Astrocyte of the cerebellum (primary cell): ENCODE measurements at regions not wholly inside any gene's neighbourhood (a gene's known extent, or its start where the extent isn't known, plus 50 kb on each side); places are given as distances from the start of the nearest gene placed in this dataset.

Source experiments
- DNase-seq: peaks from one replicate; pipeline ENCODE4 v3.0.0-alpha.2; 2011; ENCODE audit warnings: low read depth
- H3K4me3 ChIP-seq: 2 replicates; pipeline ENCODE4 v1.5.1; 2011; ENCODE audit warnings: mild to moderate bottlenecking, low read depth, low read length, moderate library complexity
- in situ Hi-C: cut with HindIII; loops from 2 replicates; pipeline ENCODE4 v1.10.0; 2017; ENCODE audit warnings: low sequenced_read_pairs
- TF ChIP-seq, protein P1 (sequence below): IDR thresholded peaks from 2 replicates; pipeline ENCODE4 v1.5.1; 2012; ENCODE audit warnings: low read length, low read depth, moderate library complexity, mild to moderate bottlenecking; ENCODE audit errors: missing control alignments

DNA sequence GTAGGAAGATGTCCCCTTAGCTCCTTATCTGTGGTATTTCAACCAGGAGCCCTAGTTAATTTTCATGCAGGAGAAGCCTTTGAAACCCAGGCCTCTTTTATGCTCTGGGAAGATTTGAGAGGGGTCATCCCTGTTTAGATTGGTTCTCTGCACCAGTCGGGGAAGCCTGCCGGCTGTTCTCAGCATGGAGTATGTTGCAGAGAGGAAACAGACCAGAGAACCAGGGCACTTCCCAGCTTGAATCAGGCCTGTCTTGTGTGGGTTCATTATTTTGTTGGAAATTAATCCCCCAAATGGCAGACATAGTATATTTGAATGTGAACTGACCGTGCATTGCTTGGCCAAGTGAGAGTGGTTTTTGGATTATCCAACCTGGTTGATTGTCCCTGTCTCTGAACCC, 1082.1 kb upstream of the RBFOX1 start:
- in situ Hi-C loops: no loop called here
- TF ChIP-seq, protein P1, sequence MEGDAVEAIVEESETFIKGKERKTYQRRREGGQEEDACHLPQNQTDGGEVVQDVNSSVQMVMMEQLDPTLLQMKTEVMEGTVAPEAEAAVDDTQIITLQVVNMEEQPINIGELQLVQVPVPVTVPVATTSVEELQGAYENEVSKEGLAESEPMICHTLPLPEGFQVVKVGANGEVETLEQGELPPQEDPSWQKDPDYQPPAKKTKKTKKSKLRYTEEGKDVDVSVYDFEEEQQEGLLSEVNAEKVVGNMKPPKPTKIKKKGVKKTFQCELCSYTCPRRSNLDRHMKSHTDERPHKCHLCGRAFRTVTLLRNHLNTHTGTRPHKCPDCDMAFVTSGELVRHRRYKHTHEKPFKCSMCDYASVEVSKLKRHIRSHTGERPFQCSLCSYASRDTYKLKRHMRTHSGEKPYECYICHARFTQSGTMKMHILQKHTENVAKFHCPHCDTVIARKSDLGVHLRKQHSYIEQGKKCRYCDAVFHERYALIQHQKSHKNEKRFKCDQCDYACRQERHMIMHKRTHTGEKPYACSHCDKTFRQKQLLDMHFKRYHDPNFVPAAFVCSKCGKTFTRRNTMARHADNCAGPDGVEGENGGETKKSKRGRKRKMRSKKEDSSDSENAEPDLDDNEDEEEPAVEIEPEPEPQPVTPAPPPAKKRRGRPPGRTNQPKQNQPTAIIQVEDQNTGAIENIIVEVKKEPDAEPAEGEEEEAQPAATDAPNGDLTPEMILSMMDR: no peak
- DNase-seq: no peak
- H3K4me3 ChIP-seq: no peak overlapping the region

GRCh38 chr16:6249863-6250262, 1082.8 kb upstream of the RBFOX1 start:
- H3K4me3 ChIP-seq: no peak overlapping the region
- TF ChIP-seq, protein P1: no peak
- in situ Hi-C loops: no loop called here
- DNase-seq: no peak

- TF ChIP-seq, protein P1: no peak
- no peak overlapping the region for H3K4me3 ChIP-seq
- in situ Hi-C loops: no loop called here
- DNase-seq: no peak
Measured at GRCh38 chr16:6248199-6248598, 1084.4 kb upstream of the RBFOX1 start.

- TF ChIP-seq, protein P1: no peak
- no peak for DNase-seq
- in situ Hi-C loops: no loop called here
- no peak overlapping the region for H3K4me3 ChIP-seq
Measured at GRCh38 chr16:6247775-6248174, 1084.9 kb upstream of the RBFOX1 start.

- in situ Hi-C loops: no loop called here
- H3K4me3 ChIP-seq: no peak overlapping the region
- TF ChIP-seq, protein P1: no peak
- DNase-seq: no peak
Measured at GRCh38 chr16:6247150-6247549, 1085.5 kb upstream of the RBFOX1 start.

- TF ChIP-seq, protein P1: no peak
- DNase-seq: no peak
- in situ Hi-C loops: no loop called here
- no peak overlapping the region for H3K4me3 ChIP-seq
Measured at GRCh38 chr16:6246266-6246665, 1086.4 kb upstream of the RBFOX1 start.

DNA sequence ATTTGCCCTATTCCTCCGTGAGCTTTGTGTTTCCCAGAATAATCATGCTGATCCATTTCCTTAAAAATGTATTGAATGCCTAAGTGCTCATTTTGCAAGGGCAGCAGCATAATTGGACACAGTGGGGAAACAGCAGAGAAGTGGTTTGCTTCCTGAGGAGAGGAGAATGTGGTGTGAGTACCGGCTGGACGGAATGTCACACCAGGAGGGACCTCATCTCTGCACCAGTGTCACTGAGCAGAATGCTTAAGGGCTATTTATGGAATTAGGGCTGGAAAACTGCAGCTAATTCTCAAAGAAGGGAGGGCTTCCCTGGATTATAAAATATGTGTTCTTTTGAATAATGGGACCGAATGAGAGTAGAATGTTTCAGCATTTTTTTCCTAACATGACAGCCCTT, 1100.6 kb upstream of the RBFOX1 start:
- H3K4me3 ChIP-seq: no peak overlapping the region
- TF ChIP-seq, protein P1: no peak
- in situ Hi-C loops: no loop called here
- no peak for DNase-seq
